HG03108 (cell line): ENCODE measurements at regions not wholly inside any gene's neighbourhood (a gene's known extent, or its start where the extent isn't known, plus 50 kb on each side); places are given as distances from the start of the nearest gene placed in this dataset.

Experiments used
- ATAC-seq: cut with Tn5 transposase; IDR thresholded peaks from one replicate; pipeline ENCODE4 v1.9.1; 2021; ENCODE audit warnings: moderate library complexity; ENCODE audit not compliant: unreplicated experiment

DNA sequence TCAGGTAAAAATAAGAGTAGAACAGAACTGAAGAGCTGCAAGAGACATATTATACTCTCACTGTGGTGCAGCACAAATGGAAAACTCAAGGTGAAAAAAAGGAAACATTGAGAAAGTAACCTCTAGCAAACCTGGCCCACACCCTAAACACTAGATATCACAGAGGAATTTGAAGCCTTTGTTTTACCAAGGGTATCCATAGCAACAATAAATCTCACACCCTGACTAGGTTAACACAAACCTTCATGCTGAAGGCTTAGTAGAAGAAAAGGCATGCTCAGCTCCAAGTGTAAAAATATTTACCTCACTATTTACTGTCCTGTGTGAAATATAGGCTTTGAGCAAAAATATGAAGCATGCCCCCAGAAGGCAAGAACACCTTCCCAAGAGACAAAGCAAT, 61.9 kb upstream of the TAB3 start:
- ATAC-seq, result no peak

DNA sequence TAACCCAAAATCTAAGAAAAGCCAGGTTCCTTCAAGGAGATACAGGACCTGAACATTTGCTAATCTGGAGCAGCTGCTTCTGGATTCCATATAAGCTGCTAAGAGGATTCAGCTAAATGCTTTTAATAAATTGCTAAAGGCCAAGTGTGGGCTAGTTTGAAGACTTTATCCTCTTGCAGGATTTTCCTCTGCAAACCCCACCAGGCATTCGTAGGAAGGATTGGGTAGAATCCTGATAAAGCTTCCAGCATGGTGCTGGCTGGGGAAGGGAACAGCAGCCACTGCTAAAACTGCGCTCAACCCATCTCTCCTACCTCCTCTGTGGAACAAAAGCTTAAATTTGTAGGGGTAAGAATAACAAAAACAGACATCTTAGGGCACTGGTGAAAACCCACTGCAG, 61.3 kb upstream of the TAB3 start:
- no peak for ATAC-seq

DNA sequence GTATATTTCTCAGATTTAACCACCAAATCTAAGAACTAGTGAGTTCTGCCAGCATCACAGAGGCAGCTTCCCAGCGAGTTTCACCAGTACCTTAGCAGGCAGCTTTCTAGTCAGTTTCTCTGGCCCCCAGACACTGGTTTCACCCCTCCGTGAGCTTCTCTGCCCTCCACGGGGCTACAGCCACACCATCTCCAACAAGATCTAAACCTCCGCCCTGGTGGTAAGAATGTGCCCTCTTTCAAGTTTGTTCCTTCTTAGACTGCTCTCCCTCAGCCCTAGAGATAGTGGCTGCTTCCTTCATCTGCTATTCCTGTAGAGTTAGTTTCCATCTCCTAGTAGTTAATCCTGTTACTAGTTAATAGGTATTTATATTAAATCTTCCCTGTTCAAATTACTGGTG, 60.5 kb upstream of the TAB3 start:
- ATAC-seq, result no peak

- ATAC-seq, result no peak
These were observed 59.6 kb upstream of the TAB3 start for GRCh38 chrX:30948626-30949025.

GRCh38 chrX:30948051-30948450, 59.0 kb upstream of the TAB3 start:
- no peak for ATAC-seq

DNA sequence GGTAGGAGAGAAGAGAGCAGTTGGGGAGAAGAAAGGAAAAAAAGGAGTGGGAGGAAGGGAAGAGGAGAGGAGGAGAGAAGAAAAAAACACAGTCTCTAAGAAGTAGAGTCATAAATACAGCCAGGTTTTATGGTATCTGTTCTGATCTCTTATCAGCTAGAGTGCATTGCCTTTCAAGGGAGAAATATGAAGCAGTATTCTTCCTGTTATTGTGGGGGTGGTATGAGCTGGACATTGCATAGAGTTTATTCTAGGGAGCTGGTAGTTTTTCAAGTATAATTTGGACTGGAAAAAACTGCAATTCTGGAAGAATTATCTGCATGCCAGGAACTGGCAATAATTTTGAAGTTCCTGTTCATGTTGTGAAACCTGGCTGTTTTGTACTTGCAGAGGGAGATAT, 54.9 kb upstream of the TAB3 start:
- ATAC-seq, result no peak

DNA sequence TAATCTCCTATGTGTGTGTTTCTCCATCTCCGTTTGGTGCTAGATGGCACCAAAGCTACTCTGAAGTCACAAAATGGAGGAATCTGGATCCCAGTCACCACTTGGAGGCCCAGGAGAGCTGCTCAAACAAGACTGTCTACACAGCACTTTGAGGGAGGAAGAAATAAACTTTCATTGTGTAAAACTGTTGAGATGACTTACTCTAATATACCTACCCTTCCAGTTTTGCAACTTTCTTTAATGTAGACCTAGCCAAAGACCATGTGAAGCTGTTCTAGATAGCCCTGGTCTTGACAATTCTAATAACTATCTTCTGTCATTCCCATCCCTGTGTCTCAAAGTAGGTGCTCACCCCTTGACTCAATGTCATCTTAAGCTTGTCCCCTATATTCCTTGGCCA, 52.8 kb upstream of the TAB3 start:
- no peak for ATAC-seq

DNA sequence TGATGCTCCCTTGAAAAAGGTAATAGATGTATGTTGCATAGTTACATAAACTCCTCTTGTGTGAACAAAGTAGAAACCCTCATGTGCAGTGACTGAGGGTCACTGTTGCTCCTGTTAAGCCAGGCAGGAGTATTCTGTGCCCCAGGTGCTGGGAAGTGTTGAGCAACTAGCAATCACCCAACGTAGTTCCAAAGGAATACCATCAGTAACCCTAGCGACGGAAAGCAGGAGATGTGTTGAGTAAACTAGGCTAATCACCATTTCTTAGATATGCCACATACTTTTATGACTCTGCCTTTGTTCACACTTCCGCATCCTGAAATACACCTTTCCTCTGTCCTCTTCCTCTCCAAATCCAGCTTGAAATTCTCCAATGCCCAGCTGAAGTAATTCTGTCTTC, 50.9 kb upstream of the TAB3 start:
- no peak for ATAC-seq
